NCI-H2196 (cell line): ENCODE measurements at regions not wholly inside any gene's neighbourhood (a gene's known extent, or its start where the extent isn't known, plus 50 kb on each side); places are given as distances from the start of the nearest gene placed in this dataset.

Experiments
- DNase-seq: peaks from one replicate; lab custom pipeline; 2025; ENCODE audit not compliant: unreplicated experiment; lab: John Stamatoyannopoulos, UW

DNA sequence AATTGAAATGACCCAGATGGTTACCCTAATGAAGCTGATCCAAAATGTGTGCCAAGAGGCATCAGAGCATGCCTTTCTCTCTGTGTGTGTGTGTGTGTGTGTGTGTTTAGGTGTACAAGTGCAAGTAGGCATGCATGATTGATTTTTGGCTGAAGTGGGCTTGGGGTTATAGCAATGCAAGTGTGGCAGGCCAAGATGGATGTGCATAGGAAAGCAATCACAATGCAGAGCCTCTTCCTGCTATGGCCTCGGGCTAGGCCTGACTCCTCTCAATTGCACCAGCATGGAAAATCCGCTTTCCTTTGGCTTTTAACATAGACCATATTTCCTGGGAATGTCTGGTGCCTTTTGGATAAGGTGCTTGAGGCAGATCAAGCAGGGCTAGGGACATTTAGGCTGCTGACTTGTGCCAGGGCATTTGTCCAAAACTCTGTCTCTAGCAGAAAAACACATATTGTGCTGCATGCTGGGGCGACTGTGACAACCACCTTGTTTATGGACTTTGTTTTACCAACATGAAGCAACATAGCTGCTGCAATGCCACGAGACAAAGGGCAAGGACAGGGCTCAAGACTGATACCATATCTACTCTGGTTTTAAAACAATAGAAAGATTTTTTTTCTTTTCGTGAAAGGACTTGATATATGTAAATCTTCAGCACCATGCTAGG lies 395.7 kb downstream of the RAPGEF2 start:
- no peak for DNase-seq

DNA sequence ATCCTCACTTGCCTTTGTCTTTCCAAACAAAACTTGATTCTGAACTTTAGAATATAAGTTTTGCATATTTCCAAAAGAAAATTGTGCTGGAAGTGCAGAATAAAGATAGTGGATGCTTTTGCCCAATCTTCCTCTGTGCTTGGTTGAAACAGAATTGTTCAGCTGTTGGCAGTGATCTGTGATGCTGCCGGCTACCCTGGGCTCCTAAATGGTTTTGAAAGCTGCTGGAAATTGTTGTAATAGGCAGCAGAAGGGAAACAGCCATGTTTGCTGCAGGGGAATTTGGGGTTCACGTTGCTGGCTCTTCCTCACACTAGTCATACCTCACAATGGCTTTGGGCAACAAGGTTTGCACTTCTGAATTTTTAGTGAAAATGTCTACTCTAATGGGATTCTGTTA lies 398.0 kb downstream of the RAPGEF2 start:
- DNase-seq: no peak

DNA sequence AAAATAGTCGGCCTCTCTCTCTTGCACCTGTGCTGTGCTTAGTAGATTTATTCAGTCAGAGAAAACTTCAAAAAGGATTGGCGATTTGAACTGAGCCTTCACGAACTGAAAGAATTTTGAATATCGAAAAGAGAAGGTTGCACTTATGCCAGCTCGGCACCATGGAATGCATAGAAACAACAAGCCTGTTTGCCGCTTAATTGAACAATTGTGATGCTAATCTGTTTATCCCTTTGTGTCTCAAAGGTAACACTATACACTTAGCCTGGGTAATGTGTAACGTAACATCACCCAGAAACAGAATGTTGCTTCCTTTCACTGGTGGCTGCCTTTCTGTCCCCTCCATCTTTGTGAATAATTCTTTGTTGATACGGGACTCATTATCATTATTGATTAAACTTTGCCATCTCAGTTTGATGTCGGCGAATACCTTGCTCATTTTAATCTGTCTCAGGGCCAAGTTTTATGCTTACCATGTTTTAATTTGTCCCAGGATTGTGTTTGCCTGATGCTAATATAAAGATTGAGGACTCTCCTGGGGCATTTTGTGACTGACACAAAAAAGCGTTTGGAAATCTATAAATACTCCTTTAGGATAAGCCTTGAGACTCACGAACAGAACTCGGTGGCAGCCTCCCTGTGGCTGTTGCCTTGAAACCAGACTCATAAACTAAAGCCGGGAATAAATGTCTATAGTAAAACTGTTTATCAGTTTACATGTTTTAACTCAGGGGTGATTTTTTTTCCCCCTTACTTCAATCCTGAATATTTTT lies 400.5 kb downstream of the RAPGEF2 start:
- DNase-seq: no peak

DNA sequence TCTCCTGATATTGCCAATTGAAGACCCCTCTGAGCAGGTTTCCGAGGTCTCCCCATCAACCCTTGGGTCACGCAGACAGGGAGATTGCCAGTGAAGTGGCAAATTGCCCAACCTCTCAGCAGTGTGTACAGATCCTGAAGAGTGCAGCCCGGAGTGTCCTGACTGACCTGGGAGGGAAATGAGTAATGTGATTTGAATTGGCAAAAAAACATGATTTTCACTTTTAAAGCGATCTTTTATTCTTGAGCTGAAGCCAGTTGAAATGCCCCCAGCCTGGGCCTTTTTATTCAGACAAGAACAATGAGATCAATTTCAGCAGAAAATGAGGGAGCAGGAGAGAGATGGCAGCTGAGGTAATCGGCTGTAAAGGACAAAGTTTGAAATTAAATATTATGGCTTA lies 401.8 kb downstream of the RAPGEF2 start:
- no peak for DNase-seq

DNA sequence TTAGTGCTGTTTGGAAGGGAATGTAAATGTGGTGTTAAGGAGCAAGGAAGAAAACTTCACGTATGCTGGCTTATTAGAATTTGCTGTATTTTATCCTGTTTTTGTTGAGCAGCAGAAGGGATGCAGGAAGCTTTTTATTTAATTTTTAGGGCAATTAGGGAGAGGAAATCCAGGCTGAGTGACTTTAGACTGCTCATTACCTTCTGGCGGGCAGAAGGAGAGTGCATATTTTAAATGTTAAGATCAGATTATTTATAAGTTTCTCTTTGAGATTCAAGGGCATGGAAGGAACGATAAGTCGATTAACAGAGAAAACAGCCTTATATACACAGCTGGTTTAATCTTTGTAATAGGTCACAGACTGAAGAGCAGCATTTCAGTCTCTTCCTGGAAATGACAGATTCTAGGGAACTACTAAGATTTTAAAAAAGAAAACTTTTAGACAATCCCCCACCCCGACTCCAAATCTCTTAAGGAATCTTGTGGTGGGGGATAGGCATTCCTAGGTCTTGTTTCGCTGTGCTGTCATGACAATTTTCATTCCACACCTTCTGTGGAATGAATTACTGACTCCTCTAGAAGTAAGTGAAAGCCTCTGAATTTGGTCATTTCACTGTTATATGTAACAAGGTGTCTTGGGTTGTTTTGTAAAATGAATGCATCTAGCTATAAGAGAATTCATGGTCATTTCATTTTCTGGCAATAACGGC lies 402.5 kb downstream of the RAPGEF2 start:
- DNase-seq: no peak

DNA sequence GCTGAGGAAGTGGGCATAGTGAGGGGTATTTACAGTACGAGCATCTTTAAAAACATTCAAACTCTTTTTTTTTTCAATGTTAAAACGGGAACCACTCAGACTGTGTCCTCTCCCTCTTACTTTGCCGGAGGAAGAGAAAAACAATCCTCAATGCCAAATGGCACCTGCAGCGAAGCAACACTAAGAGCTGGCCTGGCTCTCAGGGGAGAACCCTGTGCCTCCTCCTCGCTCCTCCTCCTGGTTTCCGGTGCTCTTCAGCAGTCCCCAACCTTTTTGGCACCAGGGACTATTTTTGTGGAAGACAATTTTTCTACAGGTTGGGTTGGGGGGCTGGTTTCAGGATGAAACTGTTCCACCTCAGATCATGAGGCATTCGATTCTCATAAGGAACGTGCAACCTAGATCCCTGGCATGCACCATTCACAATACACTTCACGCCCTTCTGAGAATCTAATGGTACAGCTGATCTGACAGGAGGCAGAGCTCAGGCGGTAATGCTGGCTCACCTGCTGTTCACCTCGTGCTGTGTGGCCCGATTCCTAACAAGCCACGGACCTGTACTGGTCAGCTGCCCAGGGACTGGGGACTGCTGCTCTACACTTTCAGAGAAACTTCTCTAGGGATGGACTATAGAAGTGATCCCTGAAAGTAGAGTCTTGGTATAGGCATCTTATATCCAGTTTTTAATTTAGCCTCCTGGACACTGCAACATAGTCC lies 404.1 kb downstream of the RAPGEF2 start:
- no peak for DNase-seq

DNA sequence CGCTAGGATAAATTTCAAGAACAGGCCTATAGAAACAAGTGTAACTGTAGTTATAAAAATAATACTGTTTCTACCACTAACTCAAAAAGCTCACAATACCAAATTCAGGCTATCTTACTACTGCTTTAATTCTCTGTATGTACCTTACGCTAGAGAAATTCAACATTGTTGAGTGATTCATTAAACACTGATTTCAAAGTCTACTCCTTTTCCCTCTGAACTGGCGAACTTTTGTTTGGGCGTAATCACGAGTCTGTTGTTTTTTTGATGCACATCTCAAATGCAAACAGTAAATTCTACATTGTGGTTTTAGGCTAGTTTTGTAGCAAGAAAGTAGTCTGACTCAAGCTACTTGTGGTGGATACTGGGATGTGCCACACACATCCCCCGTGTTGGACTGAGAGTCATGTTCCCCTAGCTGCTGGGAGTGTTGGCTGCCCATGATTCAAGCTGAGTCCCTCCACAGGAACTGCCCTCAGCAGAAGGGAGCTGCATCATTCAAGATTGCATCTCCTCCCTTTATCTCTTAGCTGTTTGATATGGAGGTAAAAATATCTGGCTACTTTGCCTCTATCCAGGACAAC lies 406.1 kb downstream of the RAPGEF2 start:
- no peak for DNase-seq

DNA sequence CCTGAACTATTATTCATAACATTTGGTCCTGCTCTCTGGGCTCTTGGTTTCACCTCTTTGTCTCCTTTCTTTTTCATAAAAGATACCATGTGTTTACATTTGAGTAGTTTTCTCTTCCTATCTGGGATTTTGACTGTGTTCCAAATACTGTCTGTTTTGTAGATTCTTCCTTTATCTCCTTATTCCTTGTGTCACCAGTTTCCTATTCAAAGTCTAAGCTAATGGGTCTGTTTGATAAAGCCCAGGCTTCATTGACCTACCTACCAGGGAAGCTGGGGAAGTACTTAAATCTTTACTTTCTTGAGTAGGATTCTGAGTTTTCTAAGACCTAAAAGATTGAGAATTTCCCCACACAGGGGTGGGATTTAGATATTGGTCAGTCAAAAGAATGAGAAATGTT lies 409.5 kb downstream of the RAPGEF2 start:
- DNase-seq: no peak

DNA sequence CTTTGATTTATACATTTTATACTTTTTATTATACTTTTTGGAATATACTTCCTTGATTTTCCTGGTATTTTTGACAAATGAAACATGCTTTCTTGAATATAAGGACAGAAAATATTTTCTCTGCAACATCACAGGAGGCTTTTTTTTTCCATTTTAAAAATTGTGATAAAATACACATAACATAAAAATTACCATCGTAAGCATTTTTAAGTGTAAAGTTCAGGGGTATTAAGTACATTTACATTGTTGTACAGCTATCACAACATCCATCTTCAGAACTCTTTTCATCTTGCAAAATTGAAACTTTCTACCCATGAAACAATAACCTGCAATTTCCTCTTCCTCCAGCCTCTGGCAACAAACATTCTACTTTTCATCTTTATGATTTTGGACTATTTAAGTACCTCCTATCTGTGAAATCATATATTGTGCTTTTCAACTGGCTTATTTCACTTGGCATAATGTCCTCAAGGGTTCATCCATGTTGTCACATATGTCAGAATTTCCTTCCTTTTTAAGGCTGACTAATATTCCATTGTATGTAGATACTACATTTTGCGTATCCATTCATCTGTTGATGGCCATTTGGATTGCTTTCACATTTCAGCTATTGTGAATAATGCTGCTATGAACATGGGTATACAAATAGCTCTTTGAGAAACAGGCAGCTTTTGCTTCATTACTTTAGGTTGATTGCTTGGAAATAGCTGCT lies 412.6 kb downstream of the RAPGEF2 start:
- DNase-seq: no peak

DNA sequence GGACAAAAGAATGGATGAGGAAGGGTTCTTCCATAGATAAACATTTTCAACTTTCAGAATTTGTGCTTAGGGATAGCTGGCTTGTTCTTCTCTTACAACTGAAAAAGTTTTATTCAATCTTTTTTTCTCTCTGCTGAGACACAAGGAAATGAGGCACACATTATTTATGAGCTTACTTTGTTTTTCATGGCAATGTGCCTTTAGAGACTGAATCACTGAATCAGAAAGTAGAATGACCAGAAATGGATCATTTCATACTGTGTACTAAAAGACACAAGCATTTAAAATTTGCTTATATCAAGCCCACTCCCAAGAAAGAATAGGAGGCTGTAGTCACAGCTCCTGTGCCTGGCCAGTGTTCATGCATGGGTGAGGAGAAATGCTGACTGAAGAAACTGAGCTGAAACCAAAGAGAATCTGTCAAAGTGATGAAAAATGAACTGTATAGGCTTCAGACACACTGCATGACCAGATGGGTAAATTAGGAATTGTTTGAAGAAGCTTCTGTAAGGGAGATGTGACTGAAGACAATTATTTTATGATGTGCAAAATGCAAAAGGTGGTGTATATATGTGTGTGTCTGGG lies 413.8 kb downstream of the RAPGEF2 start:
- DNase-seq: no peak

DNA sequence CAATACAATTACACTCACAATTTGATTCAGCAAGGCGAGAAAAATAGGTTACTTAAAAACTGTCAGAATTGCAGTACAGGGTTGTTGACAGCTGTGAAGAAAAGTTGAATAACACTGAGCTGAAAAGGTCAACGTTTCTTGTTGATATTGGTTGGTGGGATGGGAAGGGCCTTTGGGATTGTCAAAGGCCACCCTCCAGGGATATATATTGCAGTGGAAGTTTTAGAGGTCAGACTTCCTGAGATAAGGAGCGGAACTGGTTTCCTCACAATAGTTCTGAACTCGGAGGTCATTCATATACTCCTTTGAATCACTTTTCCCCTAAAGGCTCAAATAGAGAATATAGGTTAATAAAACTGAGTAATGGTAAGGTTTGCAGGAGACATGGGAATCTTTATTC lies 417.2 kb downstream of the RAPGEF2 start:
- no peak for DNase-seq

DNA sequence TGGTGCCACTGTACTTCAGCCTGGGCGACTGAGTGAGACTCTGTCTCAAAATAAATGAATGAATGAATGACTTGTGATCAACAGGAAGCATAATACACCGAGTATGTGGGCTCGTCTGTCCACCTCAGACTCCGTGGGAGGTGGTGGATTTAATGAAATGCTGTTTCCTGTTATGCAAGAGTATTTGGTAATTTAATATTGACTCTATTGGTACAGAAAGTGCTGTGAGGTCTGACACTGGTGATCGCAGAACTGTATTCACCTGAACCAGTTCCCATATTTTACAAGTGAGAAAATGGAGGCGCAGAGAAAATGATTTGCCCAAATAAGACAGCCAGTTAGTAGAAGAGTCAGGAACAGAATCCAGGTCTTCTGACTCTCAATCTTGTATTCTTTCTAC lies 423.3 kb downstream of the RAPGEF2 start:
- no peak for DNase-seq

DNA sequence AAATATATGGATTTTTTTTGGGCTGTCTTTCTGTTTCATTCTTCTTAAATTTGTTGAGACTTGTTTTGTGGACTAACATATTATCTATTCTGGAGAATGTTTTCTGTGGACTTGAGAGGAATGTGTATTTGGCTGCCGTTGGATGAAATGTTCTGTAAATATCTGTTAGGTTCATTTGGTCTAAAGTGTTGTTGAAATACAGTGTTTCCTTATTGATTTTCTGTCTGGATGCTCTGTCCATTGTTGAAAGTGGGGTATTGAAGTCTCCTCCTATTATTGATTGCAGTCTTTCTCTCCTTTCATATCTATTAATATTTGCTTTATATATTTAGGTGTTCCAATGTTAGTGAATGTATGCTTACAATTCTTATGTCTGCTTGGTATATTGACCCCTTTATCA lies 431.8 kb downstream of the RAPGEF2 start:
- no peak for DNase-seq

DNA sequence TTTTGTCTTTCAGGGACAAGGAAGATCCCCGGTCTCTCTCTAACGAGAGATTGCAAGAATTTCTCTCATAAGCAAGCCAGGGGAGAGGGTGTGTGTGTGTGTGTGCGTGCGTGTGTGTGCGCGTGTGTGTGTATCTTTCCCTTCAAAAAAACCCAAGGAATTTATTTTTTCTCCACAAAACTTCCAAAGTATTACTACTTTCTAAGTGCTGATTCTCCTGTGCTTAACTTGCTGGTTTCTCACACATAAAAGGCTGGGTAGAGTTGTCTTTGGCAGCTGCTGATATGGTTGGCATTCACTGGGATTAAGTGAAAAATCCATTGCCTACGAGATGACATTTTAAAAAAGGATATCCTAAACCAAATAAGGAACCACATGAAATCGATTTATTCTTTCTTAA lies 435.7 kb downstream of the RAPGEF2 start:
- DNase-seq: no peak

DNA sequence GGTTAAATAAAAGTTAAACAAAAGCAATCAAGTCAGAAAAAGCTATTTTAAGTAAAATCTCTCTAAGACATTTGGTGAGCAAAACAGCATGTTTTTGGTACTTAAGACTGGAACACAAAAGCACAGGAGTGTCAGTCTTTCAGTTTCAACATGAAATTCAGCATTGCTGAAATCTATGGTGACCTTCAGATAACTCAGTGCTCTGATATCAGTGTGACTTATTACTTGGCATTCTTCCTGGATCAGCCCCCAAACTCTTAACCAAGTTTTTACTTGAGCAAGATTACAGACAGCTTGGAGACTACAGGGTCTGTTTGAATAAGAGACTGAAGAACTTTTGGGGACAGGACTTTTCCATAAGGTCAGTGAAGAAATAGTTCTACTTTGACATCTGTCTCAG lies 437.2 kb downstream of the RAPGEF2 start:
- no peak for DNase-seq

DNA sequence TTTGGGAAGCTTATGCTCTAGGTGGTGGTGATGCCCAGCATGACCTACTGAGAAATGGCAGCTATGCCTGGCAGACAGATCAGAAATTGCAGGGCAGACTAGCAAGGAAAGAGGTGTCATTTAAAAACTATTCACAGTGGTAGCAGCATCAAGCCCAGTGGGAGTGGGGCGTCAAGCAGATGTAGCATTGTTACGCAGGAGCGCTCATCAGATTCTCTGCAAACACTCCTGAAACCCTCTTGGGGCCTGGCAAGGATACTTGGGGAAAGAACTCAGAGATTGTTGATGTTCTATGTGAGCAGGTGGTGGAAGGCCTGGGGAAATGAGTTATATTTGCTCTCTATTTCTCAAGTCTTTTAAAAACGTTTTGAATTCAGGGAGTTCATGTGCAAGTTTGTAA lies 437.6 kb downstream of the RAPGEF2 start:
- no peak for DNase-seq

DNA sequence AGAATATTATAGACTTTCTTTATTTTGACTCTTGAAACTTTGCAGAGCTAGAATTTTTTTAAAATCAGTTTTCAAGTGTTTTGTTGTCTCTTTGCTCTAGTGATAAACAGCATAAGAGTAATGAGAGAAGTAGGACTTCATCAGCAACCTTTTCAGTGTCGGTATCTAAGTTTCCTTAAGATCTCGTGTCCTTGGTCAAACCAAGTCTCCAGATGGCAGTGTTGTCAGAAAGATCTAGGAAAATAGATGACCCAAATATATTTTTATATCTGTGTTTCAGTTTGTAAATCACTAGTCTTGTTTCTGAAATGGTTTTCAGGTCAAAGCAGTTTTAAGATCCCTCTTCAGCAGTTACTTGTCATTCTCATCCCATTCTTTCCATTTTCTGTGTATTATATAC lies 438.3 kb downstream of the RAPGEF2 start:
- no peak for DNase-seq

DNA sequence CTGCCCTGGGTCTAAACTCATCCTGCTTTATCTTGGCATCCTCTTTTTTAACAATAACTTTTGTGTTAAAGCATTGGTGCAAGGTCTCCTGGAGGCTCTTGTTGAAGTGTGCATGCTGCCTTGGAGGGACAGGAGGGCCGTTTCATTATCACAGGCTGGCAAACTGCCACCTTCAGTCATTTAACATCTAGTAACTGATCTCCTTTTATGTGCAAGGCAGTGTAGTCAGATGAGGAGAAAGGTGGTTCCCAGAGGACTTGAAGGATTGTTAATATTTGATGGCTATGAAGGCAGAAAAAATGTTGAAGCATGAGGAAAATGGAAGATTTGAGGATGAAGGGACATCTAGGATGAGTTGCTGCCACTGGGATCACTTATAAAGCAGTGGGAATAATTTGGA lies 439.4 kb downstream of the RAPGEF2 start:
- no peak for DNase-seq

DNA sequence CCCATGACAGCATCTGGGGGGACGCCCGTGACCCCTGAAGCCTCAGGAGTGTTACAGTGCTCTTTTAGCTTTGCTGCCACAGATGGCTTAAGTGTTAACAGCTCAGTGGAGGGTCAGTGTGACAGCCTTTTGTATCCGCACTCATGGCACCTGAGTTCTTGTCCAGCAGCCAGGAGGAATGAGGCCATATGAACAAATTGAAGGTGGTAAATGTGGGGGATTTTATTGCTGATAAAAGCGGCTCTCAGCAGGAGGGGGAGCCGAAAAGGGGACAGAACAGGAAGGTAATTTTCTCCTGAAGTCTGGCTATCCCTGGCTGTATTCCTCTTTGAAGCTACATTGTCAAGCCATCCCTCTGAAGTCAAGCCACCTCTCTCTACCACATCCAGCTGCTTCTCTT lies 441.0 kb downstream of the RAPGEF2 start:
- DNase-seq: no peak

DNA sequence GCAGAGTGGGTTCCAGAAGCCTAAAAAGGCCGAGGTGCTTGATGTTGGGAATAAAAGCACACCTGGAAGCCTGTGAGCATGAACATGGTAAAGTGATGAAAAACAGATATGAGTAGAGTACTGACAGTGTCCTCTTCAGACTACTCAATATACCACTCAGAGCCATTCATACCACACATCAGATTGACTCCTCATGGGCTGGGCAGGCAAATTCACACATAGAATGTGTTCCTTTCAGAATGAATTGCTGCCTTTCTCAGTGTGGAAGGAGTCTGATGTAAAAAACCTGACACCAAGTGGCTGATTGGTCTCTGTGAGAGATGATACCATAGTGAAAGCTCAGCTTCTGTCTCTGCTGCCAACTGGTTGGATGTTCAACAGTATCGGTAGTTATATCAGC lies 442.7 kb downstream of the RAPGEF2 start:
- no peak for DNase-seq
